NCI-H748 (cell line): ENCODE measurements at regions not wholly inside any gene's neighbourhood (a gene's known extent, or its start where the extent isn't known, plus 50 kb on each side); places are given as distances from the start of the nearest gene placed in this dataset.
"Not testable (repeated sequence)": the region's sequence is repeated elsewhere in the genome, so short reads cannot be mapped to it uniquely, and the experiment has no call there.

Experiments
- DNase-seq: peaks from one replicate; lab custom pipeline; 2025; ENCODE audit not compliant: unreplicated experiment; lab: John Stamatoyannopoulos, UW

GRCh38 chr15:25170113-25170731, 215.4 kb downstream of the SNRPN start:
- DNase-seq = no peak

GRCh38 chr15:25170781-25171110, 216.0 kb downstream of the SNRPN start:
- no peak for DNase-seq

- no peak for DNase-seq
Measured at GRCh38 chr15:25171111-25171811, 216.5 kb downstream of the SNRPN start.

- DNase-seq = no peak
Measured at GRCh38 chr15:25171856-25172687, 217.3 kb downstream of the SNRPN start.

- no peak for DNase-seq
Measured at GRCh38 chr15:25172691-25173090, 217.9 kb downstream of the SNRPN start.

- DNase-seq = no peak
Measured at GRCh38 chr15:25173241-25174028, 218.6 kb downstream of the SNRPN start.

- not testable (repeated sequence) for DNase-seq
Measured at GRCh38 chr15:25174149-25174548, 219.4 kb downstream of the SNRPN start.

GRCh38 chr15:25175033-25175788, 220.4 kb downstream of the SNRPN start:
- no peak for DNase-seq

- no peak for DNase-seq
Measured at GRCh38 chr15:25175789-25176615, 221.2 kb downstream of the SNRPN start.

- no peak for DNase-seq
Measured at GRCh38 chr15:25176616-25176923, 221.8 kb downstream of the SNRPN start.

- DNase-seq = no peak
Measured at GRCh38 chr15:25176991-25177954, 222.5 kb downstream of the SNRPN start.

GRCh38 chr15:25177955-25178801, 223.4 kb downstream of the SNRPN start:
- no peak for DNase-seq

GRCh38 chr15:25178835-25179672, 224.3 kb downstream of the SNRPN start:
- no peak for DNase-seq

- no peak for DNase-seq
Measured at GRCh38 chr15:25179673-25180511, 225.1 kb downstream of the SNRPN start.

- no peak for DNase-seq
Measured at GRCh38 chr15:25180606-25181292, 226.0 kb downstream of the SNRPN start.
